ENCODE measurements at regions not wholly inside any gene's neighbourhood (a gene's known extent, or its start where the extent isn't known, plus 50 kb on each side); places are given as distances from the start of the nearest gene placed in this dataset.

DNA sequence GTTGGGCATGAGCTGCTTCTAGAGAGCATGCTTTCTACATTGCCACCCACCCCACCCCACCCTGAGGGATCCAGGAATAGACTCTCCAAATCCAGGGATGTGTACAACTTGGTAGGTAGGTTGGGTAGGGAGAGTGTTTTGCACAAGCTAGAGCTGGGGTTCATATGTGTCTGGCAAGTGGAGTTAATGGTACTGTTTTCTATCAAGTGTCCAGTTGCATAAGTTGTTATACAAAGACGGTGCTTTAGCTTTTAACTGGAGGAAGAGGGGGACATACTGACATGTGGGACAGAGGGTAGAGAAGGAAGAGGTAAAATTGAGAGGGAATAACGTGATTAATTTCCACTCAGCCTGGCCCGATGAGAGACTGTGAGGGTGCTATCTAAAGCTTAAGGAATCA lies 51.0 kb upstream of the TNC start:
- DNase-seq (ENCODE audit: low read depth in 2 of 2) = no peak

DNA sequence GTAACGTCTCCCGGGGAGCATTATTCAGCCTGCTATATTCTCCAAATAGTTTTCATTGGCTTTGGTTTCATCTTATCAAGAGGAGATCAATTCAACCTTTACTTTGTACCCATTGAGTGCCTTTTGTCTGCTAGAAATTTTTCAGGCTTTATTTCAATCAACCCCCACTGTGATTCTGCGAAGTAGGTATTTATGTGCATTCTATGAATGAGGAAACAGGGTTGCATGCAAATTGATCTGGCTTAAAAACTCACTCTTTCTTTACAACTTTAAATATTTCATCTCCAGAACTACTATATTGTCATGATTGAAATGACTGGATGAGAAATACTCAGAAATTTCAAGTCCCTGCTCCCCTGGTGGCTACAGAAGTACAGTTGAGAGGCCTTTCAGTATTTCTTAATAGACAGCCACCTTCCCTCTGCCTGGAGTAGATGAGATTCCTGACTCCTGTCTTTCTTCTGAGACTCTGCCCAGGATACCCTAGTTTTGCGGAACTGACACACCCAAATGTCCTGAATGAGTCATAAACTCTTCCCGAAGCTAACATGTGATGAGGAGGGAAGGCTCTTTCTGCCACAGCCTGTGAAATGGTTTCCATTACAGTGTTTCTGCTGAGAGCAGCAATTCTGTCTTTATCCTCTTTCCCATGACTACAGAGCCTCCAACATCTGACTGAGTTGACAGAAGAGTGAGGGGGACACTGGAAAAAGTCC lies 52.6 kb upstream of the TNC start:
- DNase-seq (ENCODE audit: low read depth in 2 of 2) = no peak

DNA sequence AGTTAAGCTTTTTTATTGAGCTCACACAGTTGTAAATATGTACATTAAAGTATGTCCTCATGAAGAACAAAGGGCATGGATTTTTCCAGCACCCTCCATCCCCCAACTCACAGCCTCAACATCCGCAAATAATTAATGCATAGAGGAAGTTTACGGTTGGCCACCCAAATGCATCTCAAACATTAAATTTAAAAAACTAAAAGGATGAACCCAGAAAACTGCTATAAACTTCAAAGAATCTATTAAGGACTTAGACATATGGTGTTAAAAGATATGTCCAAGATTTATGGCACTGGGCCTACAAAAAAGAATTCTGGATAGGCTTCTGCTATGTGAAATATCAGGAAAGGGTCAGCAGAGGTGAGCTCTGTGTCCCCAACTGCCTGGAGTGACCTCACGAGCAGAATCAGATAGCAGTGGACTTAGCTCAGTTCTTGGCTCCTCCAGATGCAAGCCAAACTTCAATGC lies 54.0 kb upstream of the TNC start:
- DNase-seq (ENCODE audit: low read depth in 2 of 2) = no peak

DNA sequence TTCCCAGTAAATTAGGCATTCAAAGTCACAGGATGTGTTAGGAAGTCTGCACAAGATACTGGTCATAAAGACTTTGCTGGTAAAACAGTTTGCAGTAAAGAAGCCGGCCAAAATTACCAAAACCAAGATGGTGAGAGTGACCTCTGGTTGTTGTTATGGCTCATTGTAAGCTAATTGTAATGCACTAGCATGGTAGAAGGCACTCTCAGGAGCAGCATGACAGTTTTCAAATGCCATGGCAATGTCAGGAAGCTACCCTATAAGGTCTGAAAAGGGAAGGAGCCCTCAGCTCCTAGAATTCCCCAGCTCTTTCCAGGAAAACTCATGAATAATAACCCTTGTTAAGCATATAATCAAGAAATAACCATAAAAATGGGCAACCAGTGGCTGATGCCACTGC lies 64.3 kb upstream of the TNC start:
- DNase-seq (ENCODE audit: low read depth in 2 of 2) = no peak

DNA sequence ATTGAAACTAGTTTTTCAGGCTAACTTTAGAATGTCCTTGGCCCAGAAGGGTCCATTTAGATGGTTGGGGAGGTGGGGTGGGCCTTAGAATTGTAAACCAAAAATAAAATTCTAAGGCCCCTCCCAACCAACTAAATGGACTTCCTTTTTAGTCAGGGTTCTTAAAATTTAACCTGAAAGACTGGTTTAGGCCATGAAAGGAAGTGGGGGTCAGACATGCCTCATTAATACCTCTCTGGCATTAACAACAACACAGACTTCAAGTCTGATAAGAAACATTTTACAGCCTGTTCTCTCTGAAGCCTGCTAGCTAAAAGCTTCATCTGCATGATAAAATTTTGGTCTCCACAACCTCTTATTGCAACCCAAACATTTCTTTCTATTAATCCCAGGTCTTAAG lies 65.5 kb upstream of the TNC start:
- DNase-seq (ENCODE audit: low read depth in 2 of 2) = no peak

DNA sequence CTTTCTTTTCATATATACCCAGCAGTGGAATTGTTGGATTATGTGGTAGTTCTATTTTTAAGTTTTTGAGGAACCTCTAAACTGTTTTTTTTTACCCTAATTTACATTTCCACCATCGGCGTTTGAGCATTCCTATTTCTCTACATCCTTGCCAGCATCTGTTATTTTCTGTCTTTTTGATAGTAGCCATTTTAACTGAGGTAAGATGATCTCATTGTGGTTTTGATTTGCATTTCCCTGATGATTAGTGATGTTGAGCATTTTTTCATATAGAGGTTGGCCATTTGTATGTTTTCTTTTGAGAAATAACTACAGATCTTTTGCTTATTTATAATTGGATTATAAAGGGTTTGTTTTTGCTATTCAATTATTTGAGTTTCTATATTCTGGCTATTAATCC lies 71.7 kb upstream of the TNC start:
- no peak for DNase-seq (ENCODE audit: low read depth in 2 of 2)

GRCh38 chr9:115191667-115192066 lies 73.7 kb upstream of the TNC start:
- DNase-seq (ENCODE audit: low read depth in 2 of 2) = no peak

GRCh38 chr9:115192280-115192679 lies 74.3 kb upstream of the TNC start:
- no peak for DNase-seq (ENCODE audit: low read depth in 2 of 2)

DNA sequence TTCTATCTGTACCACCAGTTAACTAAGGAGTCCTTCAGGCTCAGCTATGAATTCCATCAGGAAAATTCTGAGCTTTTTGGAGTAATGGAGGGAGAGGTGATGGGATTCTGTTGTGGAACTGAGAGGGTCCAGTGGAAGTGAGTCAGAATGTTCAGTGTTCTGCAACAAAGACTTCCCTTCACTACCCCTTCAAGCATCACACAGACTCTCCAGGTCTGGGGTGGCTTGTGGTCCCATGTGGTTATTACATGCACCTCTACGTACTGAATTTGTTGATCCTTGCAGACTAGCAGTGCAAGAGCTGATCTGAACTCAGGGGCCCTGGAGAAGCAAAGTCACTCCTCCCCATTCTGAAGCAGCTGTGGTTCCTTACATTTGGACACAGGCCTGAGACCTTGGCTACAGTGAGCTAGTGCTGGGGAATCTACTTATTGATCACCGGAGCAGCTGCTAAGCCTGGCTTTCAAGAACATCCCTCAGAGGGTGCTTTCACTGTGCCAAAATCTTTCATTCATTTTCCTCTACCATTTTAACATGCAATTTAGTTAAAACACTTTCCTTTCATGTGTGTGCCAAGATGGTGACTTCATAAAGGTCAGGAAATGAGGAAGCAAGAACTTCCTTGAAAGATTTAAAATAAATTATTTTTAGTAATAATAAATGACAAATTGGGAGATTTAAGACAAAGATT lies 75.0 kb upstream of the TNC start:
- DNase-seq (ENCODE audit: low read depth in 2 of 2) = no peak

- DNase-seq (ENCODE audit: low read depth in 2 of 2) = no peak
Measured at GRCh38 chr9:115193777-115194176, 75.8 kb upstream of the TNC start.

DNA sequence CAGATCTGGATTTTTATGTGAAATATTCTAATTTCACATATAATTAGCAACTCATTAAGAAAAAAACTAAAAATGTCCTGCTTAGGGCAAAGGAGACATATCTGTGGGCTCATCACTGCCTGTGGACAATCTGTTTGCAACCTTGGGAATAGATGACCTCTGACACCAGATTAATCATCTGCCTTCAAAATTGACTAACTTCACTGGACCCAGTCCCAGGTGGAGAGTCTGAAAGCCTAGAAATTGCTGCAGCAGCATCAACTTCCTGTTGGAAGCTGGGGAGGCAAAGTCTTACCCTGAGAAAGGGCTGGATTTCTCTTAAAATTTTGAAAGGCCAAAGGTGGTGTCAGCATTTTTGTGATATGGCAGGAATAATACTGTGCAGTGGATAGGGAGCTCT lies 76.3 kb upstream of the TNC start:
- DNase-seq (ENCODE audit: low read depth in 2 of 2) = no peak

GRCh38 chr9:115195912-115196311 lies 78.0 kb upstream of the TNC start:
- DNase-seq (ENCODE audit: low read depth in 2 of 2) = no peak

- no peak for DNase-seq (ENCODE audit: low read depth in 2 of 2)
Measured at GRCh38 chr9:115196919-115197318, 79.0 kb upstream of the TNC start.

- DNase-seq (ENCODE audit: low read depth in 2 of 2) = no peak
Measured at GRCh38 chr9:115198001-115198400, 80.0 kb upstream of the TNC start.

DNA sequence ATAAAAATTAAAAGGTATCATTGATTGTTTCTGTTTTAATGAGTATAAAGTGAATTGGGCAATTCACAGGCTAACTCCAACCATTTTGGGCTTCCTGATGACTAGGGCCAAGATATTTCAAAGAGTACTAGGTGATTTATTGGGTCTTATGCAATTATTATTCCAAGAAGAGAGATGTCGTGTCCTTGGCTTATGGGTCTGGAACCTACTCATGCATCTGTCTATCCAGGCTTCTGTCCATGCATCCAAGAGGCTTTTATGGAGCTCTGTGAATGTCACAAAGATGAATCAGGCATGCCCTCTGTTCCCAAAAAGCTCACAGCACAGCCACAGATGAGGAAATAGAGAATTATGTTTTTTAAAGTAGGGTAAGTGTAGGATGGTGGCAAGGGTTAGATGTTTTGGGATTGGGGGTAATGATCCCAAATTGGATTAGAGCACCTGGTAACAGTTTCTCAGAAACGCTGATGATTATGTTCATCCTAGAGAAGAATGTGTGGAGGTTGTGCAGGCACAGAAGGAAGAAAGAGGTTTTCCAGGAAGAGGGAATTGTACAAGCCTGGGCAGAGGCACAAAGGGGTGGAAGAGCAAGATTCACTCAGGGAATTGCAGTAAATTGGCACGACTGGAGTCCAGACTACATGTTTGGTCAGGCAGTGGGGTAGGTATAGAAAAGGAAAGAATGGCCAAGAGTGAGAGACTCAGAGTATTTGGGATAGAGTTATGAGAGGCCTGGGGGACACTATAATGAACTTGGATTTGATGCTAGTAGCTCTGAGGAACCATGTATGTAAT lies 83.0 kb upstream of the TNC start:
- DNase-seq (ENCODE audit: low read depth in 2 of 2) = no peak

DNA sequence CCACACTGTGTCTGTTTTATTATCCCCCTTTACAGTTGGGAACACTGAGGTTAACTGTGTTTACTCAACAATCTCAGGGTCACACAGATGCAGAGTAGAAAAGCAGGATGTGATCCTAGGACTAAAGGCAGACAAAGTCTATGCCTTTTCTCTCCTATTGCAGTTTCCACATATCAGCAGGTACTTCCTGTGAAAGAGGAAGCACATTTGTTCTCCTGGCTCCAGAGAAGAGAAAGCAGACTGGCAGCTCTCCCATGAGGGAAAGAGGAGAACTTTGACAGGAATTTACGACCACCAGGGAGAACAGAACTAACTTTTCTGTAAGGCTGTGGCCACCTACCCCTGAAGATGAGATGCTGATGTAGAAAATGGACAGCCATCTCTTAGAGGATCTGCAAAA lies 84.2 kb upstream of the TNC start:
- DNase-seq (ENCODE audit: low read depth in 2 of 2) = no peak

GRCh38 chr9:115202960-115203751 lies 85.2 kb upstream of the TNC start:
- DNase-seq (ENCODE audit: low read depth in 2 of 2) = no peak

- no peak for DNase-seq (ENCODE audit: low read depth in 2 of 2)
Measured at GRCh38 chr9:115204904-115205453, 87.0 kb upstream of the TNC start.

DNA sequence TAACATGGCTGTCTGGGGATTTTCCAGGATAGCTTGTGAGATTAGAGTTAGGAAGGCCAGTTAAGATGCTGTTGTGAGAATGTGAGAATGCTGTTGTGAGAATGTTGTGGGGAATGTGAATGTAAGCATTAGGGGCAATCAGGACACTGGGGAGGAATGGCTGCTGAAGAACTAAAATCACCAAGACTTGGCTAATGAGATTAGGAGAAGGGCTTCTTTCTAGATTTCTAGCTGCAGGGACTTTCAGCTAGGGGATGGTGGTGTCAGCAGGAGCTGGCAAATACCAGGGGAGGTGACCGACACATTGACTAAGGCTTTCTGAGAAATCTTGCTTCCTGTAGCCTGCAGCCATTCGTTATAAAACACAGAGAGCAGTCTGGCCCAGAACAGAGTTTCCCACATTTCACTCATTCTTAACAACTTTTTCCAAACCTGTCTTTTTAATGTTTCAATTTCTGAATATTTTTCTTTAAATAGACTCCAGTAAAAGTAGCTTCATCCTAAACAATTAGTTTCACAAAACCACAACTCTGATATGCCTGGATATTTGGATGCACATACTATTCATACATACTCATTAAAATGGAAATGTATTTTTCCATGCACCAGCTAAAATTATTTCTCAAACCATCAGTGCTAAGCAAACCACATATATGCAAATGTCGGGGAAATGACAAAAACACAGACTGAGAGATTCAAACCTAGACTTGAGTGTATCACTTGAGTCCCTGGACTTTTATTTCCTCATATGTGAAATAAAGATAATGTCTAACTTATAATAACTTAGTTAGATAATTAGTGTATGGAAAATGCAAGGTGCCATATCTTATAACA lies 89.3 kb upstream of the TNC start:
- DNase-seq (ENCODE audit: low read depth in 2 of 2) = peak in 1 of 2 donors; percentile 8

GRCh38 chr9:115208501-115208900 lies 90.5 kb upstream of the TNC start:
- DNase-seq (ENCODE audit: low read depth in 2 of 2) = no peak

Measured in stimulated activated CD4-positive, alpha-beta T cell treated with anti-CD3 and anti-CD28 coated beads, Interleukin-4, amount 100 ng/mL, for 48 hours (primary cell).